ENCODE measurements at regions not wholly inside any gene's neighbourhood (a gene's known extent, or its start where the extent isn't known, plus 50 kb on each side); places are given as distances from the start of the nearest gene placed in this dataset.

- TF ChIP-seq EZH2 (IDR thresholded peaks at IDR 0.05; ENCODE audit: low read length, unreplicated experiment) (no peak), CTCF (conservative IDR thresholded peaks at IDR 0.05; ENCODE audit: low read depth, low read length) (no peak), EZH2phosphoT487 (IDR thresholded peaks at IDR 0.05; ENCODE audit: borderline replicate concordance, low read length) (no peak)
These were observed 218.8 kb downstream of the ZWINT start for GRCh38 chr10:56142092-56142728.
